HUES48 (cell line): ENCODE measurements at regions not wholly inside any gene's neighbourhood (a gene's known extent, or its start where the extent isn't known, plus 50 kb on each side); places are given as distances from the start of the nearest gene placed in this dataset.

ENCODE experiments used
- H3K27ac ChIP-seq: one replicate; pipeline ENCODE4 v1.7.0; 2013; ENCODE audit warnings: low read depth, low read length, inconsistent platforms
- H3K27me3 ChIP-seq: 2 replicates; pipeline ENCODE4 v1.6.1; 2013; ENCODE audit warnings: mild to moderate bottlenecking, low read length; ENCODE audit not compliant: control insufficient read depth, insufficient read depth
- H3K36me3 ChIP-seq: 2 replicates; pipeline ENCODE4 v1.6.1; 2013; ENCODE audit warnings: low read length; ENCODE audit not compliant: control insufficient read depth, insufficient read depth
- H3K4me1 ChIP-seq: 2 replicates; pipeline ENCODE4 v1.6.1; 2013; ENCODE audit warnings: mild to moderate bottlenecking, low read length; ENCODE audit not compliant: control insufficient read depth, insufficient read depth
- H3K4me3 ChIP-seq: 2 replicates; pipeline ENCODE4 v1.5.1; 2013; ENCODE audit warnings: mild to moderate bottlenecking, low read depth, low read length
- H3K9ac ChIP-seq: 2 replicates; pipeline ENCODE4 v1.6.1; 2013; ENCODE audit warnings: mild to moderate bottlenecking, low read depth, low read length, moderate library complexity
- H3K9me3 ChIP-seq: 2 replicates; pipeline ENCODE4 v1.6.1; 2013; ENCODE audit warnings: low read length; ENCODE audit not compliant: control insufficient read depth, insufficient read depth

DNA sequence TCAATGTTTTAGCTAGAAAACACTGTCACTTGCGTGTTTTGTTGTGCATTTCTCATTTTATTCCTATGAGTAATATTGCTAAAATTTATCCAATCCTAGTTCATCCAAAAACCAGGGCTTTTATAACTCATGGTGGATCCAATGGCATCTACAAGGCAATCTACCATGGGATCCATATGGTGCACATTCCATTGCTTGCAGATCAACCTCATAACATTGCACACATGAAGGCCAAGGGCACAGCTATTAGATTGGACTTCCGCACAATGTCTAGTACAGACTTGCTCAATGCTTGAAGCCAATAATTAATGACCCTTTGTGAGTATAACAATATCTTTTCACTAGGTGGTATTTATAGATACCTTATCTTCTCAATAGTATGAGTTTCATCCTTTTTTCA lies 57.2 kb upstream of the UGT2B7 start:
- no peak overlapping the region for H3K27ac ChIP-seq
- H3K4me3 ChIP-seq: no peak overlapping the region
- H3K36me3 ChIP-seq: no peaks in the 10 kb centered on the region
- no peaks in the 10 kb centered on the region for H3K4me1 ChIP-seq
- no peaks in the 10 kb centered on the region for H3K9me3 ChIP-seq
- H3K27me3 ChIP-seq: no peaks in the 10 kb centered on the region
- no peak overlapping the region for H3K9ac ChIP-seq

DNA sequence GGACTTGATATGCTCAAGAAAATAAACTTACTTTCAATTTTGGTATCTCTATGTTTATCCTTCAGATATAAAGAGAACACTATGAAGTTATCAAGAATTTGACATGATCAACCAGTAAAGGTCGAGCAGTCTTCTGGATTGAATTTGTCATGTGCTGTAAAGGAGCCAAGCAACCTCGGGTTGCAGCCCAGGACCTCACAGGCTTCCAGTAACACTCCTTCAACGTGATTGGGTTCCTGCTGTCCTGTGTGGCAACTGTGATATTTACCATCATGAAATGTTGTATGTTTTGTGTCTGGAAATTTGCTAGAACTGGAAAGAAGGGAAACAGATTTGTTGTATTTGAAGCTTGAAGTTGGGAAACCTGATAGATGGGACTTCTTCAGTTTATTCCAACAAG lies 52.0 kb upstream of the UGT2B7 start:
- no peaks in the 10 kb centered on the region for H3K27me3 ChIP-seq
- H3K4me3 ChIP-seq: no peak overlapping the region
- no peak overlapping the region for H3K27ac ChIP-seq
- H3K9ac ChIP-seq: no peak overlapping the region
- no peaks in the 10 kb centered on the region for H3K4me1 ChIP-seq
- H3K9me3 ChIP-seq: no peaks in the 10 kb centered on the region
- H3K36me3 ChIP-seq: no peaks in the 10 kb centered on the region
